Keratinocyte (primary cell): ENCODE measurements at regions not wholly inside any gene's neighbourhood (a gene's known extent, or its start where the extent isn't known, plus 50 kb on each side); places are given as distances from the start of the nearest gene placed in this dataset.

Experiments
- DNase-seq: peaks from one replicate; pipeline ENCODE4 v3.0.0-alpha.2; 2011; ENCODE audit warnings: low read depth, missing footprints, low spot score
- FAIRE-seq: peaks from 2 replicates; lab custom pipeline; 2011; peaks lifted over from hg19 to GRCh38; lab: Jason Lieb, UNC
- H2AFZ ChIP-seq: 2 replicates; pipeline ENCODE4 v1.6.0; 2012; ENCODE audit warnings: low read length, control low read depth, inconsistent platforms; ENCODE audit not compliant: control insufficient read depth
- H3K27ac ChIP-seq: 2 replicates; pipeline ENCODE4 v1.5.1; 2011; ENCODE audit warnings: low read length; ENCODE audit not compliant: control insufficient read depth, insufficient read depth
- H3K27me3 ChIP-seq: 3 replicates; pipeline ENCODE4 v1.6.0; 2011; ENCODE audit warnings: low read length; ENCODE audit not compliant: control insufficient read depth, insufficient read depth; ENCODE audit errors: extremely low read depth
- H3K36me3 ChIP-seq, 2 experiments: 2 replicates in 1 of 2; 3 replicates in 1 of 2; pipeline ENCODE4 v1.5.1; 2011; ENCODE audit warnings: low read length in 2 of 2, mild to moderate bottlenecking in 1 of 2; ENCODE audit not compliant: control insufficient read depth in 2 of 2, insufficient read depth in 2 of 2; ENCODE audit errors: extremely low read depth in 1 of 2
- H3K4me1 ChIP-seq: 3 replicates; pipeline ENCODE4 v1.5.1; 2011; ENCODE audit warnings: low read length; ENCODE audit not compliant: control insufficient read depth, insufficient read depth; ENCODE audit errors: extremely low read depth
- H3K4me2 ChIP-seq: 3 replicates; pipeline ENCODE4 v1.6.0; 2011; ENCODE audit warnings: low read depth, low read length; ENCODE audit not compliant: control insufficient read depth, insufficient read depth; ENCODE audit errors: extremely low read depth
- H3K4me3 ChIP-seq, 3 experiments: fragments of 200-600 bp in 1 of 3; sonication (generic) in 1 of 3; 2 replicates in 2 of 3; 3 replicates in 1 of 3; pipeline ENCODE4 v1.5.1; 2011 to 2016; ENCODE audit warnings: low read length in 3 of 3, mild to moderate bottlenecking in 3 of 3, control low read depth in 2 of 3, inconsistent platforms in 1 of 3, low read depth in 1 of 3, mixed read lengths in 1 of 3, mixed run types in 1 of 3, moderate library complexity in 1 of 3; ENCODE audit not compliant: control insufficient read depth in 2 of 3, insufficient read depth in 2 of 3; ENCODE audit errors: extremely low read depth in 1 of 3
- H3K79me2 ChIP-seq: 2 replicates; pipeline ENCODE4 v1.6.0; 2012; ENCODE audit warnings: low read length; ENCODE audit not compliant: control insufficient read depth, insufficient read depth
- H3K9ac ChIP-seq: 3 replicates; pipeline ENCODE4 v1.6.0; 2011; ENCODE audit warnings: low read length; ENCODE audit not compliant: control insufficient read depth, insufficient read depth; ENCODE audit errors: extremely low read depth
- H3K9me1 ChIP-seq: 3 replicates; pipeline ENCODE4 v1.6.0; 2011; ENCODE audit warnings: low read length; ENCODE audit not compliant: control insufficient read depth, insufficient read depth; ENCODE audit errors: extremely low read depth
- H3K9me3 ChIP-seq: 2 replicates; pipeline ENCODE4 v1.5.1; 2012; ENCODE audit warnings: low read depth, low read length; ENCODE audit not compliant: control insufficient read depth
- H4K20me1 ChIP-seq: 3 replicates; pipeline ENCODE4 v1.6.0; 2011; ENCODE audit warnings: low read length; ENCODE audit not compliant: control insufficient read depth, insufficient read depth; ENCODE audit errors: extremely low read depth
- EZH2 ChIP-seq: IDR thresholded peaks from one replicate; pipeline ENCODE4 v1.6.1; 2012; ENCODE audit warnings: inconsistent platforms, mild to moderate bottlenecking, low read length, moderate library complexity
- dilution Hi-C: fragments of 300-500 bp; cut with MboI; formaldehyde crosslinking; loops from one replicate; pipeline ENCODE4 v1.7.0; 2020; ENCODE audit warnings: low sequenced_read_pairs; ENCODE audit not compliant: extremely low pct_ligation_motif_present
- TF ChIP-seq, protein P1 (sequence below), 3 experiments: IDR thresholded peaks in 1 of 3; conservative IDR thresholded peaks in 1 of 3; optimal IDR thresholded peaks in 1 of 3; 2 replicates in 2 of 3; 3 replicates in 1 of 3; pipeline versions ENCODE3 to v1.5.1; 2011; ENCODE audit warnings: low read length in 3 of 3, mild to moderate bottlenecking in 3 of 3, moderate library complexity in 2 of 3, control low read depth in 1 of 3, inconsistent platforms in 1 of 3; ENCODE audit not compliant: insufficient read depth in 2 of 3; ENCODE audit errors: extremely low read depth in 1 of 3

- H3K4me2 ChIP-seq, result no peak overlapping the region
Observed at GRCh38 chr10:29738341-29738740, 103.6 kb upstream of the SVIL start.

GRCh38 chr10:29737074-29737593 lies 102.4 kb upstream of the SVIL start:
- no peaks in the 10 kb centered on the region for H4K20me1 ChIP-seq
- TF ChIP-seq, protein P1, sequence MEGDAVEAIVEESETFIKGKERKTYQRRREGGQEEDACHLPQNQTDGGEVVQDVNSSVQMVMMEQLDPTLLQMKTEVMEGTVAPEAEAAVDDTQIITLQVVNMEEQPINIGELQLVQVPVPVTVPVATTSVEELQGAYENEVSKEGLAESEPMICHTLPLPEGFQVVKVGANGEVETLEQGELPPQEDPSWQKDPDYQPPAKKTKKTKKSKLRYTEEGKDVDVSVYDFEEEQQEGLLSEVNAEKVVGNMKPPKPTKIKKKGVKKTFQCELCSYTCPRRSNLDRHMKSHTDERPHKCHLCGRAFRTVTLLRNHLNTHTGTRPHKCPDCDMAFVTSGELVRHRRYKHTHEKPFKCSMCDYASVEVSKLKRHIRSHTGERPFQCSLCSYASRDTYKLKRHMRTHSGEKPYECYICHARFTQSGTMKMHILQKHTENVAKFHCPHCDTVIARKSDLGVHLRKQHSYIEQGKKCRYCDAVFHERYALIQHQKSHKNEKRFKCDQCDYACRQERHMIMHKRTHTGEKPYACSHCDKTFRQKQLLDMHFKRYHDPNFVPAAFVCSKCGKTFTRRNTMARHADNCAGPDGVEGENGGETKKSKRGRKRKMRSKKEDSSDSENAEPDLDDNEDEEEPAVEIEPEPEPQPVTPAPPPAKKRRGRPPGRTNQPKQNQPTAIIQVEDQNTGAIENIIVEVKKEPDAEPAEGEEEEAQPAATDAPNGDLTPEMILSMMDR (optimal IDR thresholded peaks at IDR 0.05 in 1 of 3, IDR thresholded peaks at IDR 0.05 in 1 of 3, conservative IDR thresholded peaks at IDR 0.05 in 1 of 3; ENCODE audit: extremely low read depth in 1 of 3, insufficient read depth in 2 of 3, low read length in 3 of 3), result no peak
- TF ChIP-seq EZH2, result no peak
- no peak overlapping the region for H2AFZ ChIP-seq
- H3K27ac ChIP-seq, result no peak overlapping the region
- peaks cover 30% of the 10 kb centered on the region for H3K79me2 ChIP-seq
- peak overlapping the region in 1 of 3 experiments; percentile 68 for H3K4me3 ChIP-seq
- peaks cover 16% of the 10 kb centered on the region for H3K4me1 ChIP-seq
- no peak for FAIRE-seq
- H3K36me3 ChIP-seq, result no peaks in the 10 kb centered on the region
- H3K27me3 ChIP-seq, result no peaks in the 10 kb centered on the region
- no peaks in the 10 kb centered on the region for H3K9me1 ChIP-seq
- DNase-seq, result no peak
- H3K4me2 ChIP-seq, result peak overlapping the region; percentile 95
- H3K9ac ChIP-seq, result peak overlapping the region; percentile 87
- dilution Hi-C loops, result no loop called here
- no peaks in the 10 kb centered on the region for H3K9me3 ChIP-seq

More at GRCh38 chr10:29738341-29738740, 103.6 kb upstream of the SVIL start:
- Histone ChIP-seq H2AFZ (no peak overlapping the region), H3K79me2 (peaks cover 18% of the 10 kb centered on the region), H3K36me3 (no peaks in the 10 kb centered on the region), H3K4me3 (no peak overlapping the region), H3K9me3 (no peaks in the 10 kb centered on the region), H3K4me1 (peaks cover 16% of the 10 kb centered on the region), H3K9ac (no peak overlapping the region), H3K9me1 (no peaks in the 10 kb centered on the region), H3K27me3 (no peaks in the 10 kb centered on the region), H4K20me1 (no peaks in the 10 kb centered on the region), H3K27ac (no peak overlapping the region)
- no peak for TF ChIP-seq EZH2
- dilution Hi-C loops, result no loop called here
- DNase-seq (no peak), FAIRE-seq (no peak)
